HG03095 (cell line): ENCODE measurements at regions not wholly inside any gene's neighbourhood (a gene's known extent, or its start where the extent isn't known, plus 50 kb on each side); places are given as distances from the start of the nearest gene placed in this dataset.
"Not testable (repeated sequence)": the region's sequence is repeated elsewhere in the genome, so short reads cannot be mapped to it uniquely, and the experiment has no call there.

ENCODE experiments used
- ATAC-seq: cut with Tn5 transposase; IDR thresholded peaks from one replicate; pipeline ENCODE4 v1.9.1; 2021; ENCODE audit warnings: moderate library complexity; ENCODE audit not compliant: unreplicated experiment

- no peak for ATAC-seq
These were observed 155.7 kb upstream of the GJE1 start for GRCh38 chr6:141976994-141977393.

GRCh38 chr6:141969768-141970415 lies 162.8 kb upstream of the GJE1 start:
- not testable (repeated sequence) for ATAC-seq

DNA sequence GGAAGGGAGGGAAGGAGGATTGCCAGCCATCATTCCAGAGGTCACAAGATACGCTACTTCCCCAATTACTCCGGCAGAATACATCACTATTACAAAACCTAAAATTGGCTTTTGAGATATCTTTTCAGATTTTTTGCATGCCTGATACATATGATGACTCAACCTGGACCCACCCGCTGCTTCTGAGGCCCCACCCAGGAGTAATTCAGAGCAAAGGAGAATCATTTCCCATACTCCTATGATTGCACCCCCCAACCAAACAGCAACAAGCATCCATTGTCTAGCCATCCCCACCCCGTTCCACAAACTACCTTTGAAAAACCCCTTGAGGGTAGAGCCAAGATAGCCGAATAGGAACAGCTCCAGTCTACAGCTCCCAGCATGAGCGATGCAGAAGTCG lies 163.5 kb upstream of the GJE1 start:
- ATAC-seq: no peak

DNA sequence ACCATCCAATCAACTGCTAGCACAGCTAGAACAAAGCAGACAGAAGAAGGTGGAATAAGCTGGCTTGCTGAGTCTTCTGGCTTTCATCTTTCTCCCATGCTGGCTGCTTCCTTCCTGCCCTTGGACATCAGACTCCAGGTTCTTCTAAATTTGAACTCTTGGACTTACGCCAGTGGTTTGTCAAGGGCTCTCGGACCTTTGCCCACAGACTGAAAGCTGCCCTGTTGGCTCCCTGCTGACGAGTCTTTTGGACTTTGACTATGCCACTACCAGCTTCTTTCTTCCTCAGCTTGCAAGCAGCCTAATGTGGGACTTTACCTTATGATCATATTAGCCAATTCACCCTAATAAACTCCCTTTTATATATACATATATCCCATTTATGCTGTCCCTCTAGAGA lies 164.1 kb upstream of the GJE1 start:
- ATAC-seq: no peak

GRCh38 chr6:141965016-141965545 lies 167.6 kb upstream of the GJE1 start:
- ATAC-seq: no peak

GRCh38 chr6:141963543-141964295 lies 169.0 kb upstream of the GJE1 start:
- ATAC-seq: no peak

GRCh38 chr6:141957271-141957670 lies 175.5 kb upstream of the GJE1 start:
- ATAC-seq: no peak

- ATAC-seq: no peak
These were observed 175.9 kb upstream of the GJE1 start for GRCh38 chr6:141956868-141957267.

DNA sequence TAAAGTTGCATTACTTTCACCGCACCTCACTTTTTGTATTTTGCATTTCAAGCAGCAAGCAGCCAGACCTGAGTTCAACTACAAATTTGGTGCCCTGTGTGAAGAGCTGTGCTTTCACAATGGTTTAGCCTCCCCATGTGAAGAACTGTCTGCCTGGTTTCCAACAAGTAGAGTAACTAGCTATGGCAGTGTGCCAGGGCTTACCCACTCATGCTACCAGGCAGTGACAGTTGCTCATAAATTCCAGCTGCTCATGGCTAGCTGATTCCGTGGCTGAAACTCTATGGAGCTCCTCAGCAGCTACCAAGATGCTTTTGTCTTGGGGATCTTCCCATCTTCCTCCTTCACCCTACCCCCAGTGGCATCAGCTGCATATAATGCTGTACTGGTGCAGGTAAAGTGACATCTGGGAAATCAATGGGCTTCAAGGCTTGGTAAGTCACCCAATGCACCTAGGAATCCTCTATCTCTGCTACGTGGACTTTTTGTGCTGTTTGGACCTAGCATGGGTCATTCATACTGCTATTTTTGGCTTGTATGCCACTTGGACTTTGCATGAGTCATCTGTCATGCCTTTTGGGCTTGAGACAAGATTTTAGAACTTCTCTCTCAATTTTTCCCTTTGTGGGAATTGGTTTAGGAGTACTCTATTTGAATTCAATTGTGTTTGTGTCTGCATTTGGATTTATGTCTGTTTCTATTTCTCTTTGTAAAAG lies 176.5 kb upstream of the GJE1 start:
- ATAC-seq: no peak

- no peak for ATAC-seq
These were observed 179.7 kb upstream of the GJE1 start for GRCh38 chr6:141953072-141953471.

GRCh38 chr6:141946502-141946901 lies 186.2 kb upstream of the GJE1 start:
- ATAC-seq: no peak

- no peak for ATAC-seq
These were observed 194.1 kb upstream of the GJE1 start for GRCh38 chr6:141938664-141939063.

DNA sequence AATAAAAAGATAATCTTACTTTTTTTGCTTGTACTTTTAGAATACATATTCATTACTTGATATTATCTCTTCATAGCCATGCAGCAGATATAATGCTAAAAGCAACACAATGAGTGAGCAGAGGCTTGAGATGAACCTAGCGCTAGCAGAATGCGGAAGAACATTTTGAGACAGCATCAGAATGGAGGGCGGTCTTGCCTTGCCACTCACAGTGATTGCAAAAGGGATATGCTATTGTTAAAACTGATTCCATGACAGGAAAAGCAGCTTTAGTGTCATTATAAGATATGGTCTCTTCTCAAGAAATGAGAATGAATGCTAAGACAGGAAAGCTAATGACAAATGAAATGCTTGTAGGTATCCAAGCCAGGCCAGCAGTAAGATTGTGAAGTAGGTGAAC lies 200.0 kb upstream of the GJE1 start:
- no peak for ATAC-seq

- not testable (repeated sequence) for ATAC-seq
These were observed 206.4 kb upstream of the GJE1 start for GRCh38 chr6:141926200-141926900.

- ATAC-seq: no peak
These were observed 207.7 kb upstream of the GJE1 start for GRCh38 chr6:141925001-141925400.

- no peak for ATAC-seq
These were observed 209.8 kb upstream of the GJE1 start for GRCh38 chr6:141922898-141923297.

DNA sequence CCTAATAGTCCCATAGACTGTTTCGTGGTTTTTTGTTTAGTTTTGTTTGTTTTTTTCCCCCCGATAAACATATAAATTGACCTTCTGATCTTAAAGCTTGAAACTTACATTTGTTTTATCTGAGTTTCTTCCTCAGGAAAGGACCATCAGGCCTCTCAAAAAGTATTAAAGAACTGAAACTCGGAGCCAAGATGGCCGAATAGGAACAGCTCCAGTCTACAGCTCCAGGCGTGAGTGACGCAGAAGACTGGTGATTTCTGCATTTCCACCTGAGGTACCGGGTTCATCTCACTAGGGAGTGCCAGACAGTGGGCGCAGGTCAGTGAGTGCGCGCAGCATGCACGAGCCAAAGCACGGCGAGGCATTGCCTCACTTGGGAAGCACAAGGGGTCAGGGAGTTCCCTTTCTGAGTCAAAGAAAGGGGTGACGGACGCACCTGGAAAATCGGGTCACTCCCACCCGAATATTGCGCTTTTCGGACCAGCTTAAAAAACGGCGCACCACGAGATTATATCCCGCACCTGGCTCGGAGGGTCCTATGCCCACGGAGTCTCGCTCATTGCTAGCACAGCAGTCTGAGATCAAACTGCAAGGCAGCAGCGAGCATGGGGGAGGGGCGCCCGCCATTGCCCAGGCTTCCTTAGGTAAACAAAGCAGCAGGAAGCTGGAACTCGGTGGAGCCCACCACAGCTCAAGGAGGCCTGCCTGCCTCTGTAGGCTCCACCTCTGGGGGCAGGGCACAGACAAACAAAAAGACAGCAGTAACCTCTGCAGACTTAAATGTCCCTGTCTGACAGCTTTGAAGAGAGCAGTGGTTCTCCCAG lies 215.8 kb upstream of the GJE1 start:
- not testable (repeated sequence) for ATAC-seq

DNA sequence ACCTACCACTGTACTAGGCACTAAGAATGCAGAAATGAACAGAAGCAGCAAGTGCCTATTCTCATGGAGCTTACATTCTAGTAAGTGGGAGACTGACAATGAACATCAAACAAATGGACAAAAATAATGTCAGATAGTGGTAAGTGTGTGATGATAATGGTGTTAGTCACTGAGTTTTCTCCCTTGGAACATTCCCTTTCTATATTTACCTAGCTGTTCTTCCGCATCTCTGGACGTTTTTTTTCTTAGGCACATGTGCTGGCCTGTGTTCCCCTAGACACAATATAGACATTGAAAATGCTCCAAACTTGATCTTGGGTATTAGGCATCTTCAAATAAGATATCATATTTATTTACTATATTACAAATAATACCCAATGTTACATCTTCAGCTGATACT lies 218.1 kb upstream of the GJE1 start:
- ATAC-seq: no peak

- ATAC-seq: no peak
These were observed 226.1 kb upstream of the GJE1 start for GRCh38 chr6:141906569-141907080.

DNA sequence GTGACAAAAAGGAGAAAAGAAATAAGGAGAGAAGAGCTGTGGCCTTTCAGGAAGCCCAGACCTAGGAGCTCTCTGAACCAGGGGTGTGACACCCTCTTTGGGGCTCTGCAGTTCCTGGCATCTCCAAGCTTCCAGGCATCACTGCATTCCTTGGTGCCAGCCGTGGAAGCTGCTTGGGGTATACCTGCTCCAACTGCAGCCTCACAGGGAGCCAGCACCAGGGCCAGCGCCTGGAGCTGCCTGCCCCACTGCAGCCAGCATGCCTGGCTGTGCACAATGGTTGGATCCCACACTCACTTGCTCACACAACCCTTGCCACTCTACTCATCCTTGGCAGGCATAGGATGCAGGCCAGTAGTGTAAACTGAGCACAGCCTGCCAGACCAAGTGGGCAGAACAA lies 242.1 kb upstream of the GJE1 start:
- ATAC-seq: no peak
